ENCODE measurements at regions not wholly inside any gene's neighbourhood (a gene's known extent, or its start where the extent isn't known, plus 50 kb on each side); places are given as distances from the start of the nearest gene placed in this dataset.

DNA sequence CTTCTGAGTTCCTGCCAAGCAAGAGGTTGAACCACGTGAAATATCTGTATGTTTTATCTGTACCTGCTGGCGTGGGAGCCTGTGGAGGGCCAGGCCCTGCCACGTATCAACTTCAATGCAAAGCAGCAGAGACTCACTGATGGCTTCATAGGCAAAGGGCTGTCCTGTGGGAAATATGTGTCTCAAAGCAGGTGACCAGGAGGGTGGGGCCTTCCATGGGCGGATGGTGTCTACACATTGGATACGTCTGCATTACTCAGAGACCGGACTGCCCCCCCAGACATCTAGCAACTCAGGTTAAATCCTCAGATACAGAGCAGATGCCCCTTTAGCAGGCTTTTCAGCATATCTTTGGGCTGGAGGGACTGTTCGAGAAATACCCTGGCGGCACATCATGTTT, 210.8 kb upstream of the C1orf174 start:
- H3K4me3 Mint-ChIP-seq (ENCODE audit: low read depth, unreplicated experiment) = no peak overlapping the region
- H3K27me3 Mint-ChIP-seq (ENCODE audit: unreplicated experiment) = peaks cover 60% of the 10 kb centered on the region
- peaks cover 2% of the 10 kb centered on the region for H3K9me3 Mint-ChIP-seq (ENCODE audit: low read depth, unreplicated experiment)
- H3K4me1 Mint-ChIP-seq (ENCODE audit: low read depth, unreplicated experiment) = no peaks in the 10 kb centered on the region
- intact Hi-C loops (cut with micrococcal nuclease; ENCODE audit: unreplicated experiment) = no loop called here
- H3K36me3 Mint-ChIP-seq (ENCODE audit: insufficient read depth, unreplicated experiment) = no peaks in the 10 kb centered on the region
- no peak overlapping the region for H3K27ac Mint-ChIP-seq (ENCODE audit: unreplicated experiment)
- CTCF ChIA-PET = no interaction called here
- BruUV-seq (replicated peaks) = no TSS peak
- TF ChIP-seq, protein P1, sequence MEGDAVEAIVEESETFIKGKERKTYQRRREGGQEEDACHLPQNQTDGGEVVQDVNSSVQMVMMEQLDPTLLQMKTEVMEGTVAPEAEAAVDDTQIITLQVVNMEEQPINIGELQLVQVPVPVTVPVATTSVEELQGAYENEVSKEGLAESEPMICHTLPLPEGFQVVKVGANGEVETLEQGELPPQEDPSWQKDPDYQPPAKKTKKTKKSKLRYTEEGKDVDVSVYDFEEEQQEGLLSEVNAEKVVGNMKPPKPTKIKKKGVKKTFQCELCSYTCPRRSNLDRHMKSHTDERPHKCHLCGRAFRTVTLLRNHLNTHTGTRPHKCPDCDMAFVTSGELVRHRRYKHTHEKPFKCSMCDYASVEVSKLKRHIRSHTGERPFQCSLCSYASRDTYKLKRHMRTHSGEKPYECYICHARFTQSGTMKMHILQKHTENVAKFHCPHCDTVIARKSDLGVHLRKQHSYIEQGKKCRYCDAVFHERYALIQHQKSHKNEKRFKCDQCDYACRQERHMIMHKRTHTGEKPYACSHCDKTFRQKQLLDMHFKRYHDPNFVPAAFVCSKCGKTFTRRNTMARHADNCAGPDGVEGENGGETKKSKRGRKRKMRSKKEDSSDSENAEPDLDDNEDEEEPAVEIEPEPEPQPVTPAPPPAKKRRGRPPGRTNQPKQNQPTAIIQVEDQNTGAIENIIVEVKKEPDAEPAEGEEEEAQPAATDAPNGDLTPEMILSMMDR (IDR thresholded peaks at IDR 0.05; ENCODE audit: unreplicated experiment) = no peak
- DNase-seq = no peak

DNA sequence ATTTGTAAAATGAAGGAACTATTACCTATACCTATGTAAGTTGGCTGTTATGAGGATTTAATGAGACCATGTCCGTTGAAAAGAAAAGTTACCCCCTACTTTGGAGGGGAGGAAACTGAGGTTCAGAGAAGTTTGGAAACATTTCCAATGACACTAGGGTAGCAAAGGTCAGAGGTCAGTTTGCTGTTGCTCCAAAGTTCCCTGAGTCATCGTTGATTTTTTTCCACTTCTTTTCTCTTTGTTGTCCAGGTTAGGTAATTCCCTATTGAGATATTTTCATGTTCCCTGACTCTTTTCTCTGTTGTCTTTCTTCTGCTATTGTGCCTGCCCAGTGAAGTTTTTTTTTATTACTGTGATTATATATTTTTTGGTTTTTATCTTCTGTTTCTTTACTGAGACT, 213.8 kb upstream of the C1orf174 start:
- BruUV-seq (replicated peaks) = no TSS peak
- TF ChIP-seq, protein P1 (IDR thresholded peaks at IDR 0.05; ENCODE audit: unreplicated experiment) = no peak
- H3K4me3 Mint-ChIP-seq (ENCODE audit: low read depth, unreplicated experiment) = no peak overlapping the region

DNA sequence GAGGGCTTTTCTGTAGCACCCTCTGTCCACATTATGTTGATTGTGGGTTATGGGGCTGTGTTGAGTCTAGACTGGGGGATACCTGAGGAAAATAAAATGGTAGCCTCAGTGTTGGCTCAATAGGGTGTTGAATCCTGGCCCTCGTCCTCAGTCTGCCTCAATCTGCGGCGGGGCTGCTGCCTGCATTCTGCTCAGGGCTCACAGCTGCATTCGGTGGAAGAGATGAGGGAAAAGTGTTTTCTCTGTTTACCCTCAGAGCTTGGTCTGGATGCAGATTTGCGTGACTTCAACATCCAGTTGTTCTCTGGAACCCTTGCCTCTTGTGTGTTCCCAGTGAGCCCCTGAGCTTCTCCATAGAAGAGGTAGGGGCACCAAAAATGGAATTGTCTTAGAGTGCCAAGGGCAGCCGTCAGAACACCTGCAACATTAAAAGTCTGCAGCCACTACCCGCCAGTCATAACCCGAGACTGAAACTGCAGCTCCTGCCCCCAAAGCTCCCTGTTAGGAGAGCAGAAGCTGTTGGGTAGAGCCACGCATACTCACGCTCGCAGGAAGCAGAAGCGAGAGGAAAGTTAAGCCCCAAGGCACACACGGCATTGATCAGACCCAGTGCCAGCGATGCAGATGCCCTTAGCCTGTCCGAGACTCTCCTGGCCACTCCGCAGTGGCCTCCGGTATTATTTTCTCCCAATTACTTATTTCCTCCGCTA, 215.3 kb upstream of the C1orf174 start:
- Mint-ChIP-seq H3K4me3 (ENCODE audit: low read depth, unreplicated experiment) (no peak overlapping the region), H3K27me3 (ENCODE audit: unreplicated experiment) (peaks cover 40% of the 10 kb centered on the region), H3K36me3 (ENCODE audit: insufficient read depth, unreplicated experiment) (no peaks in the 10 kb centered on the region), H3K9me3 (ENCODE audit: low read depth, unreplicated experiment) (peaks cover 2% of the 10 kb centered on the region), H3K4me1 (ENCODE audit: low read depth, unreplicated experiment) (no peaks in the 10 kb centered on the region), H3K27ac (ENCODE audit: unreplicated experiment) (no peak overlapping the region)
- DNase-seq = no peak
- TF ChIP-seq, protein P1 (IDR thresholded peaks at IDR 0.05; ENCODE audit: unreplicated experiment) = no peak
- intact Hi-C loops (cut with micrococcal nuclease; ENCODE audit: unreplicated experiment) = no loop called here
- CTCF ChIA-PET = no interaction called here
- no TSS peak for BruUV-seq (replicated peaks)

More for the DNA sequence above, 213.8 kb upstream of the C1orf174 start:
- Mint-ChIP-seq H3K4me1 (ENCODE audit: low read depth, unreplicated experiment) (no peaks in the 10 kb centered on the region), H3K9me3 (ENCODE audit: low read depth, unreplicated experiment) (peaks cover 2% of the 10 kb centered on the region), H3K27ac (ENCODE audit: unreplicated experiment) (no peak overlapping the region), H3K27me3 (ENCODE audit: unreplicated experiment) (peaks cover 43% of the 10 kb centered on the region), H3K36me3 (ENCODE audit: insufficient read depth, unreplicated experiment) (no peaks in the 10 kb centered on the region)
- CTCF ChIA-PET = no interaction called here
- no peak for DNase-seq
- intact Hi-C loops (cut with micrococcal nuclease; ENCODE audit: unreplicated experiment) = no loop called here

DNA sequence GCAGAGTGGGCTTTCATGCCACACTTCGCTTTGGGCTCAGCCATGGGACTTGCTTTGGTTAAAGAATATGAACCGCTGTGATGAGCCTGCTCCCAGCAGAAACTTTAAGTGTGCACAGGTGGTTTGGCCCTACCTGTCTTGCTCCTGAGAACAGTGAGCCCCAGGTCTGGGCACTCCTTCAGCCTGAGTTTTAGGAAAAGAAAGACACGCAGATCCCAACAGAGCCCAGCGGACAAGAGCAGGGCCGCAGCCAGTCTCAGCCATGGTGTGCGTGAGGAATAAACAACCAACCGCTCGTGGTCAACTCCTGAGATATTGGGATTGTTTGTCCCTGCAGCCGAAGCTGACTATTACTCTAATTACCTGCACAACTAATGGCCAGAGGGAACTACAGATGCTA, 217.1 kb upstream of the C1orf174 start:
- CTCF ChIA-PET = no interaction called here
- Mint-ChIP-seq H3K4me3 (ENCODE audit: low read depth, unreplicated experiment) (no peak overlapping the region), H3K27me3 (ENCODE audit: unreplicated experiment) (peaks cover 35% of the 10 kb centered on the region), H3K27ac (ENCODE audit: unreplicated experiment) (no peak overlapping the region), H3K9me3 (ENCODE audit: low read depth, unreplicated experiment) (peaks cover 2% of the 10 kb centered on the region), H3K4me1 (ENCODE audit: low read depth, unreplicated experiment) (no peaks in the 10 kb centered on the region), H3K36me3 (ENCODE audit: insufficient read depth, unreplicated experiment) (no peaks in the 10 kb centered on the region)
- no TSS peak for BruUV-seq (replicated peaks)
- no peak for DNase-seq
- intact Hi-C loops (cut with micrococcal nuclease; ENCODE audit: unreplicated experiment) = no loop called here
- TF ChIP-seq, protein P1 (IDR thresholded peaks at IDR 0.05; ENCODE audit: unreplicated experiment) = no peak
